Psoas muscle (tissue), 7 donors: ENCODE measurements at regions not wholly inside any gene's neighbourhood (a gene's known extent, or its start where the extent isn't known, plus 50 kb on each side); places are given as distances from the start of the nearest gene placed in this dataset.

Source experiments
- ATAC-seq, 4 donors: fragments of 200-7000 bp; cut with Tn5 transposase; one replicate each; pipeline ENCODE4 v1.9.1; 2020; ENCODE audit warnings: moderate library complexity in 3 of 4, mild to moderate bottlenecking in 2 of 4
- DNase-seq, 2 donors: peaks; one replicate each; pipeline ENCODE4 v3.0.0-alpha.2; 2020
- H3K27ac ChIP-seq: fragments of 200-600 bp; one replicate; pipeline ENCODE4 v1.8.0; 2022
- H3K27me3 ChIP-seq, 3 donors: fragments of 200-600 bp in 1 of 3; one replicate each; pipeline versions ENCODE4 v1.6.1 to v1.8.0; 2013 to 2022; ENCODE audit warnings: low read length in 2 of 3, mild to moderate bottlenecking in 2 of 3, moderate library complexity in 1 of 3; ENCODE audit not compliant: insufficient read depth in 3 of 3
- H3K36me3 ChIP-seq, 2 donors: fragments of 200-600 bp in 1 of 2; one replicate each; pipeline versions ENCODE4 v1.6.1 to v1.8.0; 2013 to 2022; ENCODE audit warnings: low read depth in 1 of 2, mild to moderate bottlenecking in 1 of 2, moderate library complexity in 1 of 2; ENCODE audit not compliant: insufficient read depth in 1 of 2
- H3K4me1 ChIP-seq: fragments of 200-600 bp; one replicate; pipeline ENCODE4 v1.8.0; 2022
- H3K4me3 ChIP-seq: fragments of 200-600 bp; one replicate; pipeline ENCODE4 v1.8.0; 2022; ENCODE audit warnings: mild to moderate bottlenecking
- H3K9me3 ChIP-seq: fragments of 200-600 bp; one replicate; pipeline ENCODE4 v1.8.0; 2022
- CTCF ChIP-seq: fragments of 200-600 bp; IDR thresholded peaks from one replicate; pipeline ENCODE4 v1.8.0; 2022; ENCODE audit warnings: antibody characterized with exemption
- WGBS, 3 donors: extraction: QIAGEN DNeasy Blood & Tissue Kit; methylation state at CpG; one replicate each; pipeline versions ENCODE4 v1.1.6 to v1.1.7; 2013; 5-methylcytosine and 5-hydroxymethylcytosine counted together
- intact Hi-C, 2 donors: fragments of 100-400 bp; cut with DNase I; formaldehyde crosslinking; loops; one replicate each; pipeline versions ENCODE4 v1.11.0 to v1.14.2; 2022
- donor health status: healthy with polysubstance abuse.
- donor health status: DM: no; HTN: no; CAD: no; lungs with moderate emphysema.
- donor health status: Bipolar disorder and iron deficiency.
- donor health status: healthy.
- donor health status: DM: yes; HTN: yes; CAD: no.
- donor health status: DM: no; HTN: no; CAD: no.
- donor health status: DM: yes; HTN: yes; CAD: no.

DNA sequence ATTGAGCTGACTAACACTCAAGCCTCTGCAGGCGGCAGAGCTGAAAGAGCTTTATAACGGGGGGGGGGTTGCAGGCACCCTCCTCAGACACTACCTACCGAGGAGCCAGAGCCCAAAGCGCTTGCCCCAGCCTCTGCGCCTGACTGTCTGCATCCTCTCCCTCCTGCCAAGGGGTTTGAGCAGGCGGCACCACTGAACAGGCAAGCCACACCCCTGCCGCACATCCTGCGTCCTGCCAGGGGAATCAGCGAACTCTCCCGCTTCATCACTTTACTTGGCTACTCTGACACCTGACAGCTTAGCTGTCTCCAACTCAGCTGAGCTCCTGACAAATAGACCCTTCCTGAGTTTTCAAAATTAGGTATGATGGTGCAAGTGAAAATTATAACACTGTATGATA lies 432.6 kb upstream of the ANKRD30A start:
- Histone ChIP-seq H3K9me3 (no peaks in the 10 kb centered on the region), H3K36me3 (no peaks in the 10 kb centered on the region), H3K4me1 (no peaks in the 10 kb centered on the region), H3K4me3 (no peak overlapping the region), H3K27me3 (no peaks in the 10 kb centered on the region), H3K27ac (no peak overlapping the region)
- ATAC-seq (no peak), DNase-seq (no peak)
- intact Hi-C loops, result no loop called here
- WGBS, 3 donors, result 80 to 85% (median 85%) methylated on average over 10 of the region's 10 CpGs
- TF ChIP-seq CTCF, result no peak

DNA sequence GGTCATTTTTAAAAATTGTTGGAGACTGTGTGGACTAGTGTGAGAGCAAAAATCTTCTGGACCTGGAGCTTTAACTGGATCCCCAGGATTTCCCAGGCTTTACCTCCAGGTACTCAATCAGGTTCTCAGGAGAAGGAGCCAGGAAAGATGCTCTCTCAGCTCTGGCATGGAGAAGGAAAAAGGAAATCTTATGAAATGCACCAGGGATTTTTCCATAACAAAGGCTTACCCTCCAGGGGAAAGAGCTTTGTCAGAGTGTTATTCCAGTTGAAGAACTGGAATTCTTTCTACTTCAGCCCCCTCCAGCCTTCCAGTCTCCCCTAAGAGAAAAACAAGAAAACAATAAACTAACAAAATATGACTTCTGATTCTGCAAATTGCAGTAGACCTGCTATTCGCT lies 436.7 kb upstream of the ANKRD30A start:
- Histone ChIP-seq H3K9me3 (no peaks in the 10 kb centered on the region), H3K27ac (no peak overlapping the region), H3K4me1 (no peaks in the 10 kb centered on the region), H3K27me3 (no peaks in the 10 kb centered on the region), H3K4me3 (no peak overlapping the region), H3K36me3 (no peaks in the 10 kb centered on the region)
- TF ChIP-seq CTCF, result no peak
- WGBS, 3 donors, result 86 to 100% (median 87%) methylated on average over 1 of the region's 1 CpG
- no peak for DNase-seq
- intact Hi-C loops, result no loop called here
- no peak for ATAC-seq

DNA sequence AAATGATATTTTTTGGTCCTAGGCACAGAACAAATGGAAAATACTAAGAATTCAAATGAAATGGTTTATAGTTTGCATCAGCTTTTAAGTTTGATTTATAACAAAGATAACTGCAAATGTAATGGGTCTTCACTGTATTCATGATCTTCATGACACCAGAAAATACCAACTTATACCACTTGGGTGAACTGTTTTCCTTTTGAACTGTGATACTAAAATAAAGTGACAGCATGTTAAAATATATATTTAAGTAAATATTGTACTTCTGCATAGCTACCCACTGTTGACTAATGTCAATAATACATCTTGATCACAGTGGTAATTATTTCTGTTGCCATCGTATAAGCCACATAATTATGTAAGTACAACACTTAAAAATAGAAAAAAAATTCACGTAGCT lies 442.0 kb upstream of the ANKRD30A start:
- Histone ChIP-seq H3K4me3 (no peak overlapping the region), H3K36me3 (no peaks in the 10 kb centered on the region), H3K27ac (no peak overlapping the region), H3K27me3 (no peaks in the 10 kb centered on the region), H3K9me3 (no peaks in the 10 kb centered on the region), H3K4me1 (no peaks in the 10 kb centered on the region)
- intact Hi-C loops, result no loop called here
- ATAC-seq (no peak), DNase-seq (no peak)
- no peak for TF ChIP-seq CTCF
- WGBS, 3 donors, result 69 to 85% (median 74%) methylated on average over 2 of the region's 2 CpGs

- WGBS, 3 donors, result 64 to 76% (median 70%) methylated on average over 4 of the region's 4 CpGs
- DNase-seq (no peak), ATAC-seq (no peak)
- TF ChIP-seq CTCF, result no peak
- H3K36me3 ChIP-seq, result no peaks in the 10 kb centered on the region
- H3K4me3 ChIP-seq, result no peak overlapping the region
- H3K4me1 ChIP-seq, result no peaks in the 10 kb centered on the region
- H3K27me3 ChIP-seq, result no peaks in the 10 kb centered on the region
- H3K9me3 ChIP-seq, result no peaks in the 10 kb centered on the region
- intact Hi-C loops, result no loop called here
- H3K27ac ChIP-seq, result no peak overlapping the region
These were observed 443.4 kb upstream of the ANKRD30A start for GRCh38 chr10:36681751-36682632.

DNA sequence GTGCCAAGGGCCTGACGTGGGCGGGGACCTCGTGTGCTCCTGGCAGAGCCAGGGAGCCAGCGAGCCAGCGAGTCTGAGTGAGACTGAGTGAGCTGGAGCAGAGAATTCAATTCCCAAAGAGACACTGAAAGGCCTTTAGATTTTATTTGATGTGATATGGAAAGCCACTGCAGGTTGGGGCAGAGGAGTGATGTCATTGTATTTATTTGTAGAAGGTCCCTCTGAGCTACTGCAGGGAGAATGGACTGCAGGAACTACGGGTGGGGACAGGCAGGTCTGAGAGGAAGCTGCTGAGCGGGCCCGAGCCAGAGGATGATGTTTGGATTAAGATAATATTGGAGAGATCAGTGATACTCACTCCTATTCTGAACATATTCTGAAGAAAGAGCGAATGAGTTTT lies 445.8 kb upstream of the ANKRD30A start:
- Histone ChIP-seq H3K27ac (no peak overlapping the region), H3K4me1 (no peaks in the 10 kb centered on the region), H3K27me3 (no peaks in the 10 kb centered on the region), H3K36me3 (no peaks in the 10 kb centered on the region), H3K4me3 (no peak overlapping the region), H3K9me3 (no peaks in the 10 kb centered on the region)
- 75 to 89% (median 82%) methylated on average over 9 of the region's 9 CpGs for WGBS, 3 donors
- intact Hi-C loops, result no loop called here
- no peak for ATAC-seq
- no peak for DNase-seq
- no peak for TF ChIP-seq CTCF
